ENCODE measurements at regions not wholly inside any gene's neighbourhood (a gene's known extent, or its start where the extent isn't known, plus 50 kb on each side); places are given as distances from the start of the nearest gene placed in this dataset.

GRCh38 chr14:53336729-53337128 lies 183.6 kb upstream of the DDHD1 start:
- no peaks in the 10 kb centered on the region for H3K36me3 Mint-ChIP-seq

DNA sequence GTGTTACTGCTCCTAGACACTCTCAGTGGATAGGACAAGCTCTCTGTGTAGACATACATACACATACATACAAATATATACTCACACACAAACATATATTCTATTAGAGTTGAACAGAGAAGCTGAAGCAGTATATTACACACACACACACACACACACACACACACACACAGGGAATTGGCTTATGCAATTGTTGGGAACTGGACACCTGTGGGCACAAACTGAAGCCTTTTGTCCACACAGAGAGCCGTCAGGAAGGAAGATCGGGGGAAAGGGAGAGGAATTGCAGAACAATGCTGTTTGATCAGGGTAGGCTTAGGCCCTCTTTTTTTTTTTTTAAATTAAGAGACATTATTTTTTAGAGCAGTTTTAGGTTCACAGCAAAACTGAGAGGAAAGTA lies 180.7 kb upstream of the DDHD1 start:
- DNase-seq (ENCODE audit: extremely low spot score, unreplicated experiment), result no peak

More at GRCh38 chr14:53336729-53337128, 183.6 kb upstream of the DDHD1 start:
- TF ChIP-seq CTCF (conservative IDR thresholded peaks at IDR 0.05), result no peak
- H3K27ac Mint-ChIP-seq, result no peak overlapping the region
- H3K27me3 Mint-ChIP-seq, result no peaks in the 10 kb centered on the region
- no peaks in the 10 kb centered on the region for H3K4me1 Mint-ChIP-seq (ENCODE audit: unreplicated experiment)
- no peak for DNase-seq (ENCODE audit: extremely low spot score, unreplicated experiment)
- no peak overlapping the region for H3K4me3 Mint-ChIP-seq
- no peaks in the 10 kb centered on the region for H3K9me3 Mint-ChIP-seq

DNA sequence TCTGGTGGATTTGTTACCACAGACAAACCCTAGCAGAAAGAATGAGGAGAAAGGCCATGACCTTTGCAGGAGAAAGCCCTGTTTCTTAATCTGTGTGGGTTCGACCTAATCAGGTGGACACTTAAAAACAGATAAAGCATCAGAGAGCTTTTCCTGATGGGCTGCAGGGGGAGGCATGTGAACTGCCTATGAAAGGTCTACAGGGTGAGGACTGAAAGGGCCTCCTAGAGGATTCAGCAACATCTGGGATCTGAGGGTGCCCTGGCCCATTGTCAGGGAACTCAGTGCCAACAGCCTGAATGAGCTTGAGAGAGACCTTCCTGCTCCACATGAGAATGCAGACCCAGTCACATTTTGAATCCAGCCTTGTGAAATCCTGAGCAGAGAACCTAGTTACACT lies 178.8 kb upstream of the DDHD1 start:
- no peaks in the 10 kb centered on the region for H3K4me1 Mint-ChIP-seq (ENCODE audit: unreplicated experiment)
- H3K27ac Mint-ChIP-seq, result no peak overlapping the region
- no peak for TF ChIP-seq CTCF (conservative IDR thresholded peaks at IDR 0.05)
- DNase-seq (ENCODE audit: extremely low spot score, unreplicated experiment), result no peak
- no peaks in the 10 kb centered on the region for H3K27me3 Mint-ChIP-seq
- no peaks in the 10 kb centered on the region for H3K36me3 Mint-ChIP-seq
- no peak overlapping the region for H3K4me3 Mint-ChIP-seq
- H3K9me3 Mint-ChIP-seq, result no peaks in the 10 kb centered on the region

More for the DNA sequence above, 180.7 kb upstream of the DDHD1 start:
- Mint-ChIP-seq H3K36me3 (no peaks in the 10 kb centered on the region), H3K4me1 (ENCODE audit: unreplicated experiment) (no peaks in the 10 kb centered on the region), H3K9me3 (no peaks in the 10 kb centered on the region), H3K4me3 (no peak overlapping the region), H3K27me3 (no peaks in the 10 kb centered on the region), H3K27ac (no peak overlapping the region)
- TF ChIP-seq CTCF (conservative IDR thresholded peaks at IDR 0.05), result no peak

DNA sequence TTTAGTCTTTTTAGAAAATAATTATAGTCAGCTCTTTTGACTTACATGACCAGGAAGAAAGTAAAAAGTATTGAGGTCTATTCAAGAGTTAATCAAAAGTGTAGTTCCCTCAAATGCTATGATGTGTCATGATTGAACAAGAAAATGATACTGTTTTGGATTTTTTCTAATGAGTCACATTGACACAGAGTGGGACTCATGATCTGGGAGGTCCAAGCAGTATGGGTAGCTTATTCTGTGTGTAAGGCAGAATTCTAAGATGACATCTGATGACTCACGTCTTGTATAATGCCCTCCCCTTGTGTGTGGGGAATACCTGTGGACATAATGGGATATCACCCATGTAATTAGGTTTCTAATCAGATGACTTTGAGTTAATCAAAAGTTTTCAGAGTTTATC lies 178.1 kb upstream of the DDHD1 start:
- Mint-ChIP-seq H3K27me3 (peaks cover 3% of the 10 kb centered on the region), H3K9me3 (no peaks in the 10 kb centered on the region), H3K36me3 (no peaks in the 10 kb centered on the region), H3K4me3 (no peak overlapping the region), H3K4me1 (ENCODE audit: unreplicated experiment) (no peaks in the 10 kb centered on the region), H3K27ac (no peak overlapping the region)
- TF ChIP-seq CTCF (conservative IDR thresholded peaks at IDR 0.05), result no peak
- DNase-seq (ENCODE audit: extremely low spot score, unreplicated experiment), result no peak

- no peak overlapping the region for H3K27ac Mint-ChIP-seq
- no peak for DNase-seq (ENCODE audit: extremely low spot score, unreplicated experiment)
- no peaks in the 10 kb centered on the region for H3K36me3 Mint-ChIP-seq
- peaks cover 3% of the 10 kb centered on the region for H3K27me3 Mint-ChIP-seq
- TF ChIP-seq CTCF (conservative IDR thresholded peaks at IDR 0.05), result no peak
- no peak overlapping the region for H3K4me3 Mint-ChIP-seq
- H3K4me1 Mint-ChIP-seq (ENCODE audit: unreplicated experiment), result no peaks in the 10 kb centered on the region
- H3K9me3 Mint-ChIP-seq, result no peaks in the 10 kb centered on the region
Observed at GRCh38 chr14:53330441-53330840, 177.3 kb upstream of the DDHD1 start.

DNA sequence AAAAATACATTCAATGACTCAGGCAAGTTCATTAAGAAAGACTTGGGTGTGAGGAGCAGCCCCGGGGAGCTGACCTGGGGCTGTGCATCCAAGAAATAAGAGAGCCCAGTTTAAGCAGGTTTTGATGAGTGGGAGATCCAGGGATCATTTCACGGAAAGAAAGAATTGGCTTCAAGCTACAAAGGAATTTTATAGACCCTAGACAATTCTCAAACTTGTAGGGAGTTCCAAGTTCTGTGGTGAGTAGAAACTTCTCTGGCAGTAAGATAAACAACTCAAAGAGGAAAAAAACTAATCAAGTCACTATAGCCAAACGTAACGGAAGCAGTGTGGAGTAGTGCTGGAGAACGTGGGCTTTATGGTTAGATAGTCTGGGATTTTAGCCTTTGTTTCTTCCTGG lies 175.7 kb upstream of the DDHD1 start:
- no peaks in the 10 kb centered on the region for H3K4me1 Mint-ChIP-seq (ENCODE audit: unreplicated experiment)
- H3K4me3 Mint-ChIP-seq, result no peak overlapping the region
- H3K27ac Mint-ChIP-seq, result no peak overlapping the region
- H3K9me3 Mint-ChIP-seq, result no peaks in the 10 kb centered on the region
- TF ChIP-seq CTCF (conservative IDR thresholded peaks at IDR 0.05), result no peak
- no peaks in the 10 kb centered on the region for H3K36me3 Mint-ChIP-seq
- DNase-seq (ENCODE audit: extremely low spot score, unreplicated experiment), result no peak
- peaks cover 3% of the 10 kb centered on the region for H3K27me3 Mint-ChIP-seq
